ENCODE measurements at regions not wholly inside any gene's neighbourhood (a gene's known extent, or its start where the extent isn't known, plus 50 kb on each side); places are given as distances from the start of the nearest gene placed in this dataset.
"Not testable (repeated sequence)": the region's sequence is repeated elsewhere in the genome, so short reads cannot be mapped to it uniquely, and the experiment has no call there.

DNA sequence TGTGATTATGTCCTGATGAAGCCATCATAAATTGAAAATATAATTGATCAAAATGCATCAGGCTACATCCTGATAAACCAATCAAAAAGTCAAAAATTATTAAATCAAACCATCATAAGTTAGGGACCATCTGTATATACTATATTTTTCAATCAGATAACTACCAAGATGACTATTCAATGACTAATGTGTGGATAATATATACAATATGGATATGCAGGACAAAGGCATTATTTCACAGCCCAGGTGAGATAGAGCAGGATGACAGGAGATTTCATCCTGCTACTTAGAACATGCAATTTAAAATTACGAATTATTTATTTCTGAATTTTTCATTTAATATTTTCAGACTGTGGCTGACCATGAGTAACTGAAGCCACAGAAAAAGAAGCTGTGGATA is 137.3 kb upstream of the GNAI1 start:
- TF ChIP-seq POLR2A (IDR thresholded peaks at IDR 0.05; ENCODE audit: low read length) (no peak), GATA1 (IDR thresholded peaks at IDR 0.05; ENCODE audit: low read depth, low read length) (no peak)
- DNase-seq: no peak

DNA sequence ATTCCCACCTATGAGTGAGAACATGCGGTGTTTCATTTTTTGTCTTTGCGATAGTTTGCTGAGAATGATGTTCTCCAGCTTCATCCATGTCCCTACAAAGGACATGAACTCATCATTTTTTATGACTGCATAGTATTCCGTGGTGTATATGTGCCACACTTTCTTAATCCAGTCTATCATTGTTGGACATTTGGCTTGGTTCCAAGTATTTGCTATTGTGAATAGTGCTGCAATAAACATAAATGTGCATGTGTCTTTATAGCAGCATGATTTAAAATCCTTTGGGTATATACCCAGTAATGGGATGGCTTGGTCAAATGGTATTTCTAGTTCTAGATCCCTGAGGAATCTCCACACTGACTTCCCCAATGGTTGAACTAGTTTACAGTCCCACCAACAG is 138.9 kb upstream of the GNAI1 start:
- DNase-seq: not testable (repeated sequence)

DNA sequence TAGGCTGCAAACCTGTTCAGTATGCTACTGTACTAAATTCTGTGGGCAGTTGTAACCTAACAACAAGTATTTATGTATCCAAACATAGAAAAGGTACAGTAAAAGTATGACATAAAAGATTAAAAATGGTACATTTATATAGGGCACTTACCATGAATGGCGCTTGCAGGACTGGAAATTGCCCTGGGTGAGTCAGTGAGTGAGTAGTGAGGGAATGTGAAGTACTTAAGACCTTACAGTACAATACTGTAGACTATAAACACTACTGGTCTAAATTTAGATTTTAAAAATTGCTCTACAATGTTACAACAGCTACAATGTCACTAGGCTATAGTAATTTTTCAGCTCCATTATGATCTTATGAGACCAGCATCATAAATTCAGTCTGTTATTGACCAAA is 146.0 kb upstream of the GNAI1 start:
- DNase-seq: no peak
- TF ChIP-seq GATA1 (IDR thresholded peaks at IDR 0.05; ENCODE audit: low read depth, low read length) (no peak), POLR2A (IDR thresholded peaks at IDR 0.05; ENCODE audit: low read length) (no peak)

DNA sequence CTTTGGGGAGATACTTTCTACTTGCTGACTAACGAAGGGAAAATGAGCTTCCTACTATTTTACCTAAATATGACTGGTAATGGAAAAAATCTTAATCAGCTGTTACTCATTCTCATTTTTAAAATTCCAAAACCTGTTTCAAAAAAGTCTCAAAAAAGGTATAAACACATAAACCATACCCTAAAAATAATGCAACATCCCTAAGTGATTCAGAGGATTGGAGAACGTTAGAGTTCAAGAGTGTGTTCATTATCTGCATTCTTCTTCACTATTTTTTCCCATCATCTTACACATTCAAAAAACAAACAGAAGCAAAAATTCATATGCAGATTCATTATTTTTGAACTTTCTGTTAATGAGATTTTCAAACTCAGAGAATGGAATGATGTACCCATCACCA is 150.4 kb upstream of the GNAI1 start:
- no peak for DNase-seq
- TF ChIP-seq GATA1 (IDR thresholded peaks at IDR 0.05; ENCODE audit: low read depth, low read length) (no peak), POLR2A (IDR thresholded peaks at IDR 0.05; ENCODE audit: low read length) (no peak)

DNA sequence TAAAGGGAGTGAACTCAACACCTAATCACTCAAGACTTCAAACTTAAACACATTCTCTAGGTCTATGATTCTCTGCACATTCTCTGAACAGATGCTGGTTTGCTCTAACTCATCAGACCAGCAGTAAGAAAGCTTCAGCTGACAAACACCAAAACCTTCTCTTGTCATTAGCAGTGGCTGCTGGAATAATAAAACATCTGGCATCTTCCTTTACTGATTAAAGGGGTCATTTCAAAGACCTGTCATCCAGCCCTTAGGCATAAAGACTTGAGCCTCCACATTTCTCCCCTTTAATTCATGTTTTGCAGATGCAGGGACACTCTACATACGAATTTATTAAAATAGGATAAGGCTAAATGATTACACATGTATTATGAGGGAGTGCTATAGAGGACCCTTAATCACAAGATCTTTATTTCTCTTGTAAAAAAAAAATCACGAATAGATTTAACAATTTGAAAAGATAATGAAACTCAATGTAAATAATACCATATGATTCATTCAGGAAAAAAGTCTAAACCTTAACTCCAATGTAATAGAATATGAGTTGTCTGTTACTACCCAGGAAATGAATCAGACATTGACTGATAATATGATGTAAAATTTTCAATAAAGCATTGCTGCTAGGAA is 152.4 kb upstream of the GNAI1 start:
- DNase-seq: no peak
- TF ChIP-seq POLR2A (IDR thresholded peaks at IDR 0.05; ENCODE audit: low read length) (no peak), GATA1 (IDR thresholded peaks at IDR 0.05; ENCODE audit: low read depth, low read length) (no peak)

DNA sequence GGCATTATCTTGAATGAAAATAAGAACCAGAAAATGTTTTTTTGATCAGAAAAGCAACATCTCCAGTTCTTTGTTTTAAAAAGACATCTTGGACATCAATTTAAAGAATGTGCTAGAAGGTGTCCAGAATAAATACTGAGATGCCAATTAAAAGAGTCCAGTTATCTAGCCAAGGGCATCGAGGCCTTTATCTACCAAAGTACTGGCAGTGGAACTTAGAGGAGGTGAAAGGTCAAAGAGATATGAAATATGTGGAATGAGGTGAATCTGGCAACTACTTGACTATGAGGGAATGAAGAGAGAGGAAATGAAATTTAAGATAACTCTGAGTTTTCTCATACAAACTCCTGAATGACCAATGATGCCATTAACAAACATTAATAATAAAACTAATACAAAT is 154.3 kb upstream of the GNAI1 start:
- DNase-seq: no peak
- TF ChIP-seq GATA1 (IDR thresholded peaks at IDR 0.05; ENCODE audit: low read depth, low read length): no peak
- no peak for TF ChIP-seq POLR2A (IDR thresholded peaks at IDR 0.05; ENCODE audit: low read length)

DNA sequence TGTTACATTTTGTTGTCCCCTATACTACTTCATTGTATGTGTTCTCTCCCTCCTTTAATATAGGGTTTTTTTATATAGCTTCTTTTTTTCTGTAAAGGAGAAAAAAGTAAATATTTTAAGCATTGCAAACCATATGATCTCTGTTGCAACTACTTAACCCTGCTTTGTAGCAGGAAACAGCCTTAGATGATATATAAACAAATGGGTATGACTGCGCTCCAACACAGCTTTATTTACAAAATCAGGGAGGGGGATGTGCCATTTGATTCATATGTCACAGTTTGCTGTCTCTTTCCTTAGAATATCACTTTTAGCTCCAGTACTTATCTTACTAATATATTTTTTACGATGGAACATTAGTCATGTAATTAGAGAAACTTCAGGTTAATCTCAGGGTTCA is 155.2 kb upstream of the GNAI1 start:
- TF ChIP-seq POLR2A (IDR thresholded peaks at IDR 0.05; ENCODE audit: low read length) (no peak), GATA1 (IDR thresholded peaks at IDR 0.05; ENCODE audit: low read depth, low read length) (no peak)
- no peak for DNase-seq

DNA sequence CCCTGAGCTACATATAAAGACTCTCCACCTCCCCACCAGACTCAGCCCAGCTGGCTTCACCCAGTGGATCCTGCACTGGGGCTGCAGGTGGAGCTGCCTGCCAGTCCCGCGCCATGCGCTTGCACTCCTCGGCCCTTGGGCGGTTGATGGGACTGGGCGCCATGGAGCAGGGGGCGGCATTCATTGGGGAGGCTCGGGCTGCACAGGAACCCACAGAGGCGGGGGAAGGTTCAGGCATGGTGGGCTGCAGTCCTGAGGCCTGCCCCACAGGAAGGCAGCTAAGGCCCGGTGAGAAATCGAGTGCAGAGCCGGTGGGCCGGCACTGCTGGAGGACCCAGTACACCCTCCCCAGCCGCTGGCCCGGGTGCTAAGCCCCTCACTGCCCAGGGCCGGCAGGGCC is 157.2 kb upstream of the GNAI1 start:
- no peak for DNase-seq
- TF ChIP-seq POLR2A (IDR thresholded peaks at IDR 0.05; ENCODE audit: low read length): no peak
- TF ChIP-seq GATA1 (IDR thresholded peaks at IDR 0.05; ENCODE audit: low read depth, low read length): no peak

DNA sequence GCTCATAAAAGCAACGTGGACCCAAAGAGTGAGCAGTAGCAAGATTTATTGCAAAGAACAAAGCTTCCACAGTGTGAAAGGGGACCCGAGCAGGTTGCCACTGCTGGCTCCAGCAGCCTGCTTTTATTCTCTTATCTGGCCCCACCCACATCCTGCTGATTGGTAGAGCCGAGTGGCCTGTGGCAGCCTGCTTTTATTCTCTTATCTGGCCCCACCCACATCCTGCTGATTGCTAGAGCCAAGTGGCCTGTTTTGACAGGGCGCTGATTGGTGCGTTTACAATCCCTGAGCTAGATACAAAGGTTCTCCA is 158.0 kb upstream of the GNAI1 start:
- not testable (repeated sequence) for DNase-seq

DNA sequence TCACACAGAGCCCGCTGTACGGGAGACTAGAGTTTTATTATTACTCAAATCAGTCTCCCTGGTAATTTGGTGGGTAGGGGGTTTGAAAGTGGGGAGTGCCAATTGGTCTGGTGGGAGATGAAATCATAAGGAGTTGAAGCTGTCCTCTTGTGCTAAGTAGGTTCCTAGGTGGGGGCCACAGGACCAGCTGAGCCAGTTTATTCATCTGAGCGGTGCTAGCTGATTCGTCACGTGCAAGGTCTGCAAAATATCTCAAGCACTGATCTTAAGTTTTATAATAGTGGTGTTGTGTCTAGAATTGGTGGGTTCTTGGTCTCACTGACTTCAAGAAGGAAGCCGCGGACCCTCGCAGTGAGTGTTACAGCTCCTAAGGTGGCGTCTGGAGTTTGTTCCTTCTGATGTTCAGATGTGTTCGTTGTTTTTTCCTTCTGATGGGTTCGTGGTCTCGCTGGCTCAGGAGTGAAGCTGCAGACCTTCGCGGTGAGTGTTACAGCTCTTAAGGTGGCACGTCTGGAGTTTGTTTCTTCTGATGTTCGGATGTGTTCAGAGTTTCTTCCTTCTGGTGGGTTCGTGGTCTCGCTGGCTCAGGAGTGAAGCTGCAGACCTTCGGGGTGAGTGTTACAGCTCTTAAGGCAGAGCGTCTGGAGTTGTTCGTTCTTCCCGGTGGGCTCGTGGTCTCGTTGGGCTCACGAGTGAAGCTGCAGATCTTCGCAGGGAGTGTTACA is 158.5 kb upstream of the GNAI1 start:
- DNase-seq: not testable (repeated sequence)

DNA sequence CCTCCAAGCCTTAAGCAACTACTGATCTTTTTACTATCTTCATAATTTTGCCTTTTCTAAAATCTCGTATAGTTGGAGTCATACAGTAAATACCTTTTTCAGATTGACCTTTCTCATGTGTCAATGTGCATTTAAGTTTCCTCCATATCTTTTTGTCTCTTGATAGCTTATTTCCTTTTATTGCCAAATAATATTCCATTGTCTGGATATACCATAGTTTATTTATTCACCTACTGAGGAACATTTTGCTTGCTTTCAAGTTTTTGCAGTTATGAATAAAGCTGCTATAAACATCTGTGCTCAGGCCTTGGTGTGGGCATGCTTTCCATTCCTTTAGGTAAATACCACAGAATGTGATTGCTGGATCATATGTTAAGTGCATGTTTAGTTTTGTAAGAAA is 161.2 kb upstream of the GNAI1 start:
- no peak for TF ChIP-seq POLR2A (IDR thresholded peaks at IDR 0.05; ENCODE audit: low read length)
- no peak for DNase-seq

DNA sequence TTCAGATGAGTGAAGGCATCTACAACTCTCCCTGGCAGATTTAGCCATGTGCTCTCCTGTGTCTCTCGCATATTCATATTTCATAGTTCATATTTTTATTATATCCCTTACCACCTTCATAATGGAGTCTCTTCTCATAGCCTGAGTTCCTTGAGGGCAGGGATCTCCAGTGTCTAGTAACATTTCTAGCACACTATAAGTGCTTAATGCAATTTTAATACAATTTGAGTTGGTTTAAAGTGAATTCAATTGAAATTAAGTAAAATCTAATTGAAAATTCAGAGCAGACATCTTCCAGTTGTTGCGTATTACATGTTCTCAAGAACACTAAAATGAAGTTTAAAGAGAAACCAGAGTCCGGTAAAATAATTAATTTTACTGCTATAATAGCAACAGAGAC is 163.6 kb upstream of the GNAI1 start:
- DNase-seq: no peak
- TF ChIP-seq GATA1 (IDR thresholded peaks at IDR 0.05; ENCODE audit: low read depth, low read length) (no peak), POLR2A (IDR thresholded peaks at IDR 0.05; ENCODE audit: low read length) (no peak)

DNA sequence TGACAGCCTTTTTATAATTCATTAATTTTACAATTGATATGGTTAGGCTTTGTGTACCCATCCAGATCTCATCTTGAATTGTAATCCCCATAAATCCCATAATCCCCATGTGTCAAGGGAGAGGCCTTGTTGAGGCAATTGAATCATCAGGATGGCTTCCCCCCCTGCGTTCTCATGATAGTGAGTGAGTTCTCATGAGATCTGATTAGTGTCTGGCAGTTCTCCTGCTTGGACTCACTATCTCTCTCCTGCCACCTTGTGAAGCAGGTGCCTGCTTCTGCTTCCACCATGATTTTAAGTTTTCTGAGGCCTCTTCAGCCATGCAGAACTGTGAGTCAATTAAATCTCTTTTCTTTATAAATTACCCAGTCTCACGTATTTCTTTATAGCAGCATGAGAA is 165.7 kb upstream of the GNAI1 start:
- no peak for TF ChIP-seq GATA1 (IDR thresholded peaks at IDR 0.05; ENCODE audit: low read depth, low read length)
- TF ChIP-seq POLR2A (IDR thresholded peaks at IDR 0.05; ENCODE audit: low read length): no peak
- DNase-seq: peak in 1 of 2 experiments; percentile 21

DNA sequence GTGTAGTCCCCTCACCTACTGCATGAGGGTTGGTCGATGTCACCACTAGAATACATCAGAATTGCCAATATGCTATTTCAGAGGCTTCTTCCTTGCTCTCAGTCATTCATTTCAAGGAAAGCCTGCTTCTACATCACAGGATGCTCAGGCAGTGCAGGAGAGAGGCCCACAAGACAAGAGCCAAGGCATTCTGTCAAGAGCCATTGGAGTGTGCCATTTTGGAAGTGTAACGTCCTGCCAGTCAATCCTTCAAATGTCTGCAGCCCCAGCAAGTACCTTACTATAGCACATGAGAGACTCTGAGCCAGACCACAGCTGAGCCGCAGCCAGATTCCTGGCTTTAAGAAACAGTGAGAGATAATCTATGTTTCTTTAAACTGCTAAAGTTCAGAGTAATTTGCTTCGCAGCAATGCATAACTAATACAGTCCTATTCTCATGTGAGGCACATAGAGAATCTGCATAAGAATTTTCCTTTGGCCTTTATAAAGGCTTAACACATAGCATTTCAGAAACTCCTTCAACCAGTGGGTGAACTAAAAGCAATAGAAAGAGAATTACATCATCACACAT is 166.5 kb upstream of the GNAI1 start:
- TF ChIP-seq POLR2A (IDR thresholded peaks at IDR 0.05; ENCODE audit: low read length): no peak
- no peak for TF ChIP-seq GATA1 (IDR thresholded peaks at IDR 0.05; ENCODE audit: low read depth, low read length)
- DNase-seq: no peak

DNA sequence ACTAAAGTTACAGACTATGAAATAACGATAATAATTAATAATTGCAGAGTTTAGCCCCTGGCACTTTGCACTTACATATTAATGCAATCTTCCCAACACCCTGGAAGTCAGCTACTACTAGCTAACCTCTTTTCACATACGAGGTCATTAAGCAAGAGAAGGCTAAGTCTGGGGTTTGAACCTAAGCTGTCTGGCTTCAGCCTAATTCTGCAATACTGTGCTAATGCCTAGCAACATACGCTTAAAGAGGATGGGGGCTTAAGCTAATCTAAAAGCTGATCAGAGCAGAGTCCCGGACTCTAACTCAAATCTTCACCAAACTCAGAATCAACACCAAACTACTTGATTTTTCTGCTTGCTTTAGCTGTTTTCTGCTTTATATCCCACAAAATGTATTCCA is 168.7 kb upstream of the GNAI1 start:
- TF ChIP-seq GATA1 (IDR thresholded peaks at IDR 0.05; ENCODE audit: low read depth, low read length) (no peak), POLR2A (IDR thresholded peaks at IDR 0.05; ENCODE audit: low read length) (no peak)
- DNase-seq: no peak

DNA sequence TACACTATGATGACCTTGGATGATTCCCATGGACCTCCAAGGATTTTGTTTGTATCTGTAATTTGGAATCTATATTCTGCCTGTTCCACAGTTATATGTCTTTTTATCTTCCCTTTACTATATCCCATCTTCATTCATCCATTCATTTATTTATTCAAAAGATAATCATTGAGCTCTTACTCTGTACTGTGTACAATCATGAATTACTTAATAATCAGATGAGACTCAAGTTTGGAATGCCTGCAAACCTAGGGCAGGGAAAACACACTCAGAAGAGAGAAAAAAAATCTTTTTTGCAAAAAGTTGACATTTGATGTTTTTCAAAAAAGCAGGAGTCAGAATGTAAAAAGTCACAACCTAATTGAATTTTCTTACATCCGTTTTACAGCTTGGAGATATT is 170.2 kb upstream of the GNAI1 start:
- TF ChIP-seq GATA1 (IDR thresholded peaks at IDR 0.05; ENCODE audit: low read depth, low read length) (no peak), POLR2A (IDR thresholded peaks at IDR 0.05; ENCODE audit: low read length) (no peak)
- no peak for DNase-seq
